ENCODE measurements at regions not wholly inside any gene's neighbourhood (a gene's known extent, or its start where the extent isn't known, plus 50 kb on each side); places are given as distances from the start of the nearest gene placed in this dataset.

GRCh38 chr15:91429973-91430372 lies 329.9 kb downstream of the SV2B start:
- no peak overlapping the region for H3K4me3 ChIP-seq (ENCODE audit: low read depth, low read length)
- Mint-ChIP-seq H3K27ac (ENCODE audit: unreplicated experiment) (no peak overlapping the region), H3K4me3 (ENCODE audit: unreplicated experiment) (no peak overlapping the region), H3K36me3 (ENCODE audit: insufficient read depth, unreplicated experiment) (no peaks in the 10 kb centered on the region), H3K4me1 (ENCODE audit: low read depth, unreplicated experiment) (no peaks in the 10 kb centered on the region), H3K9me3 (ENCODE audit: unreplicated experiment) (no peaks in the 10 kb centered on the region), H3K27me3 (ENCODE audit: insufficient read depth, unreplicated experiment) (peaks cover 9% of the 10 kb centered on the region)
- BruUV-seq (replicated peaks): no TSS peak
- no peaks in the 10 kb centered on the region for H3K36me3 ChIP-seq (ENCODE audit: control insufficient read depth, insufficient read depth, low read length)
- POLR2A ChIA-PET: no interaction called here
- no peaks in the 10 kb centered on the region for H3K9me3 ChIP-seq
- TF ChIP-seq, protein P1, sequence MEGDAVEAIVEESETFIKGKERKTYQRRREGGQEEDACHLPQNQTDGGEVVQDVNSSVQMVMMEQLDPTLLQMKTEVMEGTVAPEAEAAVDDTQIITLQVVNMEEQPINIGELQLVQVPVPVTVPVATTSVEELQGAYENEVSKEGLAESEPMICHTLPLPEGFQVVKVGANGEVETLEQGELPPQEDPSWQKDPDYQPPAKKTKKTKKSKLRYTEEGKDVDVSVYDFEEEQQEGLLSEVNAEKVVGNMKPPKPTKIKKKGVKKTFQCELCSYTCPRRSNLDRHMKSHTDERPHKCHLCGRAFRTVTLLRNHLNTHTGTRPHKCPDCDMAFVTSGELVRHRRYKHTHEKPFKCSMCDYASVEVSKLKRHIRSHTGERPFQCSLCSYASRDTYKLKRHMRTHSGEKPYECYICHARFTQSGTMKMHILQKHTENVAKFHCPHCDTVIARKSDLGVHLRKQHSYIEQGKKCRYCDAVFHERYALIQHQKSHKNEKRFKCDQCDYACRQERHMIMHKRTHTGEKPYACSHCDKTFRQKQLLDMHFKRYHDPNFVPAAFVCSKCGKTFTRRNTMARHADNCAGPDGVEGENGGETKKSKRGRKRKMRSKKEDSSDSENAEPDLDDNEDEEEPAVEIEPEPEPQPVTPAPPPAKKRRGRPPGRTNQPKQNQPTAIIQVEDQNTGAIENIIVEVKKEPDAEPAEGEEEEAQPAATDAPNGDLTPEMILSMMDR (IDR thresholded peaks at IDR 0.05; ENCODE audit: insufficient read depth in 1 of 2, low read depth in 1 of 2, low read length in 1 of 2, severe bottlenecking in 1 of 2, unreplicated experiment in 1 of 2): no peak
- intact Hi-C loops (cut with micrococcal nuclease; ENCODE audit: unreplicated experiment): no loop called here
- H3K27me3 ChIP-seq (replicated peaks; ENCODE audit: control insufficient read depth, insufficient read depth, low read length): no peaks in the 10 kb centered on the region
- H3K4me1 ChIP-seq: no peaks in the 10 kb centered on the region
- DNase-seq: no peak
- CTCF ChIA-PET: no interaction called here

GRCh38 chr15:91431041-91431715 lies 331.1 kb downstream of the SV2B start:
- Histone ChIP-seq H3K9me3 (no peaks in the 10 kb centered on the region), H3K27me3 (replicated peaks; ENCODE audit: control insufficient read depth, insufficient read depth, low read length) (no peaks in the 10 kb centered on the region), H3K4me1 (no peaks in the 10 kb centered on the region), H3K36me3 (ENCODE audit: control insufficient read depth, insufficient read depth, low read length) (no peaks in the 10 kb centered on the region), H3K4me3 (ENCODE audit: low read depth, low read length) (no peak overlapping the region)
- Mint-ChIP-seq H3K27ac (ENCODE audit: unreplicated experiment) (no peak overlapping the region), H3K4me3 (ENCODE audit: unreplicated experiment) (no peak overlapping the region), H3K4me1 (ENCODE audit: low read depth, unreplicated experiment) (no peaks in the 10 kb centered on the region), H3K36me3 (ENCODE audit: insufficient read depth, unreplicated experiment) (no peaks in the 10 kb centered on the region), H3K27me3 (ENCODE audit: insufficient read depth, unreplicated experiment) (peaks cover 6% of the 10 kb centered on the region), H3K9me3 (ENCODE audit: unreplicated experiment) (no peaks in the 10 kb centered on the region)
- intact Hi-C loops (cut with micrococcal nuclease; ENCODE audit: unreplicated experiment): no loop called here
- CTCF ChIA-PET: no interaction called here
- POLR2A ChIA-PET: no interaction called here
- no peak for DNase-seq
- no TSS peak for BruUV-seq (replicated peaks)
- TF ChIP-seq, protein P1 (IDR thresholded peaks at IDR 0.05; ENCODE audit: insufficient read depth in 1 of 2, low read depth in 1 of 2, low read length in 1 of 2, severe bottlenecking in 1 of 2, unreplicated experiment in 1 of 2): no peak

GRCh38 chr15:91435113-91435512 lies 335.1 kb downstream of the SV2B start:
- Mint-ChIP-seq H3K36me3 (ENCODE audit: insufficient read depth, unreplicated experiment) (no peaks in the 10 kb centered on the region), H3K27me3 (ENCODE audit: insufficient read depth, unreplicated experiment) (peaks cover 6% of the 10 kb centered on the region), H3K27ac (ENCODE audit: unreplicated experiment) (no peak overlapping the region), H3K4me3 (ENCODE audit: unreplicated experiment) (no peak overlapping the region), H3K9me3 (ENCODE audit: unreplicated experiment) (peaks cover 7% of the 10 kb centered on the region), H3K4me1 (ENCODE audit: low read depth, unreplicated experiment) (no peaks in the 10 kb centered on the region)
- ChIA-PET POLR2A (no interaction called here), CTCF (no interaction called here)
- intact Hi-C loops (cut with micrococcal nuclease; ENCODE audit: unreplicated experiment): no loop called here
- Histone ChIP-seq H3K27me3 (replicated peaks; ENCODE audit: control insufficient read depth, insufficient read depth, low read length) (no peaks in the 10 kb centered on the region), H3K9me3 (no peaks in the 10 kb centered on the region), H3K4me1 (no peaks in the 10 kb centered on the region), H3K4me3 (ENCODE audit: low read depth, low read length) (no peak overlapping the region), H3K36me3 (ENCODE audit: control insufficient read depth, insufficient read depth, low read length) (no peaks in the 10 kb centered on the region)
- TF ChIP-seq, protein P1 (IDR thresholded peaks at IDR 0.05; ENCODE audit: insufficient read depth in 1 of 2, low read depth in 1 of 2, low read length in 1 of 2, severe bottlenecking in 1 of 2, unreplicated experiment in 1 of 2): no peak
- no TSS peak for BruUV-seq (replicated peaks)
- DNase-seq: no peak
